ENCODE measurements at regions not wholly inside any gene's neighbourhood (a gene's known extent, or its start where the extent isn't known, plus 50 kb on each side); places are given as distances from the start of the nearest gene placed in this dataset.

- WGBS, 2 experiments (ENCODE audit: extremely low coverage in 2 of 2, insufficient read length in 1 of 2): 53% methylated on average over 6 of the region's 14 CpGs; no CpG with 5 or more reads in 1 of the 2 experiments
- Histone ChIP-seq H3K4ac (ENCODE audit: low read depth, low read length) (no peak overlapping the region), H4K20me1 (ENCODE audit: insufficient read depth, low read length) (no peaks in the 10 kb centered on the region), H4K8ac (ENCODE audit: low read depth in 2 of 2, low read length in 2 of 2) (no peak overlapping the region), H2BK20ac (ENCODE audit: low read depth, low read length) (no peak overlapping the region), H3K9me3 (ENCODE audit: control insufficient read depth, insufficient read depth, low read length) (peaks cover 57% of the 10 kb centered on the region), H3K14ac (replicated peaks; ENCODE audit: low read depth, low read length) (no peak overlapping the region), H3K79me1 (ENCODE audit: low read depth in 1 of 2, low read length in 2 of 2) (no peaks in the 10 kb centered on the region), H3K4me3 (ENCODE audit: insufficient read depth, low read depth, low read length) (no peak overlapping the region), H2BK5ac (ENCODE audit: low read depth, low read length, poor library complexity, severe bottlenecking) (no peak overlapping the region), H3K9ac (ENCODE audit: low read depth, low read length) (no peak overlapping the region), H3K9me1 (ENCODE audit: insufficient read depth, low read length) (no peaks in the 10 kb centered on the region), H4K5ac (ENCODE audit: low read depth, low read length) (no peak overlapping the region), H3K18ac (ENCODE audit: low read depth, low read length) (no peak overlapping the region), H2AK5ac (ENCODE audit: low read depth, low read length) (no peak overlapping the region), H2AFZ (replicated peaks; ENCODE audit: low read length, poor library complexity) (no peak overlapping the region), H3K23ac (ENCODE audit: low read depth, low read length) (no peak overlapping the region), H4K91ac (ENCODE audit: insufficient read depth, low read depth, low read length) (no peak overlapping the region), H3K56ac (ENCODE audit: extremely low read depth, insufficient read depth, low read length) (no peak overlapping the region), H2AK9ac (replicated peaks; ENCODE audit: low read depth, low read length, poor library complexity) (no peak overlapping the region), H2BK15ac (ENCODE audit: low read depth, low read length) (no peak overlapping the region), H2BK120ac (ENCODE audit: low read depth, low read length) (no peak overlapping the region), H3K4me1 (ENCODE audit: control insufficient read depth, insufficient read depth, low read length) (no peaks in the 10 kb centered on the region), H3K36me3 (ENCODE audit: control insufficient read depth, insufficient read depth, low read length) (no peaks in the 10 kb centered on the region), H3K4me2 (ENCODE audit: low read depth, low read length) (no peak overlapping the region), H3K27me3 (ENCODE audit: control insufficient read depth, insufficient read depth, low read length) (no peaks in the 10 kb centered on the region), H3K27ac (ENCODE audit: insufficient read depth, low read length) (no peak overlapping the region)
- in situ Hi-C loops (cut with MboI; ENCODE audit: low sequenced_read_pairs) (no loop called here), dilution Hi-C loops (cut with HindIII; ENCODE audit: low sequenced_read_pairs, unreplicated experiment) (no loop called here), intact Hi-C loops (cut with micrococcal nuclease) (no loop called here)
- BruUV-seq (replicated peaks): no TSS peak
- ATAC-seq (ENCODE audit: low read depth) (no peak), DNase-seq (no peak)
- ChIA-PET POLR2A (ENCODE audit: unreplicated experiment) (no interaction called here), CTCF (no interaction called here)
- TF ChIP-seq MXI1 (IDR thresholded peaks at IDR 0.05; ENCODE audit: borderline replicate concordance, low read depth, low read length) (no peak), POLR2A (IDR thresholded peaks at IDR 0.05; ENCODE audit: low read depth, low read length) (no peak), MAFK (IDR thresholded peaks at IDR 0.05; ENCODE audit: low read depth, low read length) (no peak), CEBPB (IDR thresholded peaks at IDR 0.05; ENCODE audit: low read depth, low read length) (no peak), CTCF (conservative IDR thresholded peaks at IDR 0.05; ENCODE audit: low read depth, low read length) (no peak), ELK1 (IDR thresholded peaks at IDR 0.05; ENCODE audit: borderline replicate concordance, low read depth, low read length) (no peak), SMC3 (IDR thresholded peaks at IDR 0.05; ENCODE audit: low read depth, low read length) (no peak), RAD21 (IDR thresholded peaks at IDR 0.05; ENCODE audit: low read length) (no peak), BHLHE40 (IDR thresholded peaks at IDR 0.05; ENCODE audit: low read depth, low read length) (no peak), RFX5 (IDR thresholded peaks at IDR 0.05; ENCODE audit: low read depth, low read length) (no peak), USF2 (IDR thresholded peaks at IDR 0.05; ENCODE audit: low read depth, low read length) (no peak), FOS (IDR thresholded peaks at IDR 0.05; ENCODE audit: low read depth, low read length) (no peak), NFE2L2 (IDR thresholded peaks at IDR 0.05; ENCODE audit: low read depth, low read length) (no peak), MAZ (IDR thresholded peaks at IDR 0.05; ENCODE audit: borderline replicate concordance, low read depth, low read length) (no peak)
These were observed 1468.1 kb downstream of the BRD1 start for GRCh38 chr22:48359613-48359965.

Measured in IMR-90 (cell line).